SK-N-MC (cell line): ENCODE measurements at regions not wholly inside any gene's neighbourhood (a gene's known extent, or its start where the extent isn't known, plus 50 kb on each side); places are given as distances from the start of the nearest gene placed in this dataset.

Experiments
- DNase-seq: peaks from one replicate; pipeline ENCODE4 v3.0.0-alpha.2; 2011; ENCODE audit warnings: low read depth, low spot score
- H3K27ac ChIP-seq: fragments of 200-600 bp; sonication (generic); 2 replicates; pipeline ENCODE4 v1.5.1; 2016; ENCODE audit warnings: mixed run types
- H3K36me3 ChIP-seq: fragments of 200-600 bp; sonication (generic); 2 replicates; pipeline ENCODE4 v1.6.1; 2017; ENCODE audit warnings: antibody characterized with exemption, low read length, mixed read lengths; ENCODE audit not compliant: insufficient read depth
- H3K4me3 ChIP-seq: fragments of 200-600 bp; sonication (generic); 2 replicates; pipeline ENCODE4 v1.5.1; 2016
- H3K9ac ChIP-seq: fragments of 200-600 bp; sonication (generic); 2 replicates; pipeline ENCODE4 v1.8.0; 2017; ENCODE audit warnings: mixed run types, mixed read lengths; ENCODE audit not compliant: insufficient read length
- H3K9me3 ChIP-seq: fragments of 200-600 bp; sonication (generic); 2 replicates; pipeline ENCODE4 v1.6.1; 2017; ENCODE audit warnings: low read depth, mild to moderate bottlenecking, antibody characterized with exemption, low read length, moderate library complexity, mixed read lengths
- EZH2 ChIP-seq: fragments of 200-600 bp; sonication (generic); IDR thresholded peaks from one replicate; pipeline ENCODE4 v1.6.1; 2017; ENCODE audit warnings: antibody characterized with exemption
- FOXP2 ChIP-seq: optimal IDR thresholded peaks from 2 replicates; pipeline ENCODE3; 2011; ENCODE audit warnings: mild to moderate bottlenecking, moderate library complexity; ENCODE audit not compliant: insufficient read depth; ENCODE audit errors: extremely low read length, control extremely low read depth
- POLR2AphosphoS5 ChIP-seq: IDR thresholded peaks from 2 replicates; pipeline ENCODE4 v1.6.1; 2012; ENCODE audit warnings: mild to moderate bottlenecking, low read depth, low read length, borderline replicate concordance

GRCh38 chr13:24605923-24606372 is 74.3 kb upstream of the ATP12A start:
- TF ChIP-seq EZH2 (no peak), POLR2AphosphoS5 (no peak), FOXP2 (no peak)
- DNase-seq: no peak

GRCh38 chr13:24606486-24607170 is 73.6 kb upstream of the ATP12A start:
- Histone ChIP-seq H3K27ac (no peak overlapping the region), H3K9ac (no peak overlapping the region), H3K4me3 (no peak overlapping the region), H3K9me3 (no peaks in the 10 kb centered on the region), H3K36me3 (no peaks in the 10 kb centered on the region)
- no peak for DNase-seq
- TF ChIP-seq FOXP2 (no peak), POLR2AphosphoS5 (no peak), EZH2 (no peak)

More at GRCh38 chr13:24605923-24606372, 74.3 kb upstream of the ATP12A start:
- Histone ChIP-seq H3K36me3 (no peaks in the 10 kb centered on the region), H3K27ac (no peak overlapping the region), H3K9ac (no peak overlapping the region), H3K9me3 (no peaks in the 10 kb centered on the region), H3K4me3 (no peak overlapping the region)

- no peaks in the 10 kb centered on the region for H3K9me3 ChIP-seq
- H3K27ac ChIP-seq: no peak overlapping the region
- no peak overlapping the region for H3K9ac ChIP-seq
- no peak for DNase-seq
- TF ChIP-seq POLR2AphosphoS5: no peak
- TF ChIP-seq EZH2: no peak
- no peak for TF ChIP-seq FOXP2
- H3K36me3 ChIP-seq: no peaks in the 10 kb centered on the region
- H3K4me3 ChIP-seq: no peak overlapping the region
Observed at GRCh38 chr13:24610956-24611355, 69.3 kb upstream of the ATP12A start.

GRCh38 chr13:24612726-24613125 is 67.5 kb upstream of the ATP12A start:
- no peaks in the 10 kb centered on the region for H3K9me3 ChIP-seq
- TF ChIP-seq EZH2 (no peak), POLR2AphosphoS5 (no peak), FOXP2 (no peak)
- H3K4me3 ChIP-seq: no peak overlapping the region
- no peak for DNase-seq
- no peak overlapping the region for H3K27ac ChIP-seq
- H3K36me3 ChIP-seq: no peaks in the 10 kb centered on the region
- H3K9ac ChIP-seq: no peak overlapping the region

GRCh38 chr13:24613128-24613527 is 67.1 kb upstream of the ATP12A start:
- no peak for DNase-seq
- no peak overlapping the region for H3K9ac ChIP-seq
- H3K36me3 ChIP-seq: no peaks in the 10 kb centered on the region
- no peak for TF ChIP-seq EZH2
- TF ChIP-seq POLR2AphosphoS5: no peak
- no peak for TF ChIP-seq FOXP2
- H3K4me3 ChIP-seq: no peak overlapping the region
- H3K27ac ChIP-seq: no peak overlapping the region
- H3K9me3 ChIP-seq: no peaks in the 10 kb centered on the region

GRCh38 chr13:24613755-24614154 is 66.5 kb upstream of the ATP12A start:
- DNase-seq: no peak
- Histone ChIP-seq H3K27ac (no peak overlapping the region), H3K9me3 (no peaks in the 10 kb centered on the region), H3K9ac (no peak overlapping the region), H3K4me3 (no peak overlapping the region), H3K36me3 (no peaks in the 10 kb centered on the region)
- no peak for TF ChIP-seq POLR2AphosphoS5
- no peak for TF ChIP-seq EZH2
- TF ChIP-seq FOXP2: no peak

GRCh38 chr13:24614306-24615080 is 65.7 kb upstream of the ATP12A start:
- no peak for DNase-seq
- Histone ChIP-seq H3K36me3 (no peaks in the 10 kb centered on the region), H3K27ac (no peak overlapping the region), H3K4me3 (no peak overlapping the region), H3K9ac (no peak overlapping the region), H3K9me3 (no peaks in the 10 kb centered on the region)
- TF ChIP-seq EZH2 (no peak), POLR2AphosphoS5 (no peak), FOXP2 (no peak)

- Histone ChIP-seq H3K36me3 (no peaks in the 10 kb centered on the region), H3K9ac (no peak overlapping the region), H3K9me3 (no peaks in the 10 kb centered on the region), H3K4me3 (no peak overlapping the region), H3K27ac (no peak overlapping the region)
- DNase-seq: no peak
- no peak for TF ChIP-seq FOXP2
- no peak for TF ChIP-seq EZH2
- no peak for TF ChIP-seq POLR2AphosphoS5
Observed at GRCh38 chr13:24615114-24615513, 65.1 kb upstream of the ATP12A start.
